SK-N-SH (cell line): ENCODE measurements at regions not wholly inside any gene's neighbourhood (a gene's known extent, or its start where the extent isn't known, plus 50 kb on each side); places are given as distances from the start of the nearest gene placed in this dataset.
A peak's percentile ranks its signal among the peaks of the same experiment; 100 is the strongest.

Experiments
- CTCF ChIP-seq: fragments of 200-600 bp; sonication (generic); IDR thresholded peaks from 2 replicates; pipeline ENCODE4 v1.6.1; 2017; ENCODE audit warnings: antibody characterized with exemption, mild to moderate bottlenecking, moderate library complexity
- MXI1 ChIP-seq: IDR thresholded peaks from 2 replicates; pipeline ENCODE4 v1.6.1; 2012; ENCODE audit warnings: mild to moderate bottlenecking, low read depth, low read length, improper control_type of control experiment
- POLR2AphosphoS5 ChIP-seq: IDR thresholded peaks from 2 replicates; pipeline ENCODE4 v1.6.1; 2012; ENCODE audit warnings: low read depth, low read length
- REST ChIP-seq: IDR thresholded peaks from 2 replicates; pipeline ENCODE4 v1.6.1; 2012; ENCODE audit warnings: mild to moderate bottlenecking, low read depth, low read length, moderate library complexity
- YY1 ChIP-seq: IDR thresholded peaks from 2 replicates; pipeline ENCODE4 v1.4.0; 2012; ENCODE audit warnings: low read depth, mild to moderate bottlenecking

DNA sequence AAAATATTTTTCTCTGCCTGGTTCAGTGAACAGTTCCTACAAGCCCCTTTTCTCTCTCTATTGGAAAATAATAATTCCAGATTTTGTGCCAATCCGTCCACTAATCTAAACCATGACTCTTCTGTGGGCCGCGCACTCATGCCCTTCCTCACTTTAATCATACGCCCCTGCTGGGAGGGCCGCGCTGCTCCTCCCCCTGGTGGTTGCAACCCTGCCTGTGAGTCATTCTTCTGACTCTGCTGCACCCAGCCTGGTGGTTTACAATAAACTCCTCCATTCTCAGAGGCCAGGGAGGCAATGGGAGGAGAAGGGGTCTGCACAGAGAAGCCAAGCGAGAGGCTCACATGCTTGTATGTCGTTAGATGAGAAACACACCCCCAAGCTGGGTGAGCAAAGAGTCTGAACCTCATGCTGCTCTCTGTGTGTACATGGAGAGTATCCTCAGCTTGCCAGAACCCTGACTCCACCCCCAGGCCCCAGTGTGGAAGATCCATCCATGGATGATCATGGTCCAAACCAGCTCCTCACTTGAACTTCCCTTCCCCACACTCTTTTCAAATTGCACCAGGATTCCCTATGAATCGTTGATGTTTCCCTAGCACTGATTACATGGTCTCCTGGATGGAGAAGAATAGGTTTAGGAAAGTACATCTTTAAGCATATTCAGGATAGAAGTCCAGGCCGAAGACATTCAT is 228.9 kb downstream of the ANKRD30B start:
- TF ChIP-seq CTCF, result peak; percentile 51
- no peak for TF ChIP-seq YY1
- TF ChIP-seq POLR2AphosphoS5, result no peak
- no peak for TF ChIP-seq REST
- TF ChIP-seq MXI1, result no peak
